ENCODE measurements at regions not wholly inside any gene's neighbourhood (a gene's known extent, or its start where the extent isn't known, plus 50 kb on each side); places are given as distances from the start of the nearest gene placed in this dataset.
A peak's percentile ranks its signal among the peaks of the same experiment; 100 is the strongest.

- no peaks in the 10 kb centered on the region for H3K9me2 ChIP-seq
- H3F3A ChIP-seq (replicated peaks; ENCODE audit: insufficient read depth) = no peaks in the 10 kb centered on the region
- TF ChIP-seq CHD2 (IDR thresholded peaks at IDR 0.05; ENCODE audit: low read length, partially characterized antibody) = no peak
- no peak overlapping the region; a peak in 1 of 4 replicates for H3K4me3 ChIP-seq (ENCODE audit: low read depth in 2 of 2, low read length in 1 of 2)
- H3K79me2 ChIP-seq (ENCODE audit: insufficient read depth) = no peaks in the 10 kb centered on the region
- H3K27ac ChIP-seq (ENCODE audit: low read depth in 2 of 2, low read length in 1 of 2) = peak overlapping the region in 1 of 2 experiments; percentile 34; a peak in 1 of 4 replicates
- no peak overlapping the region for H3K4me2 ChIP-seq
- H3K9me3 ChIP-seq = no peaks in the 10 kb centered on the region
- no peak overlapping the region for H2AFZ ChIP-seq (ENCODE audit: low read depth)
- ChIA-PET POLR2A (interaction anchor here (0.9 kb wide), 1 partner anchor 175 kb away, joined by 3 read pairs; the partner anchor contains the start of gene VEGFA), CTCF (interaction anchor here (0.8 to 8.8 kb wide), 5 partner anchors 46 to 176 kb away, joined by 3 to 71 read pairs (median 8); partner anchors contain the start of gene VEGFA)
- H3K9ac ChIP-seq = no peak overlapping the region
- DNase-seq = no peak
- no peaks in the 10 kb centered on the region for H4K20me1 ChIP-seq (ENCODE audit: insufficient read depth)
- H3K4me1 ChIP-seq (ENCODE audit: control insufficient read depth in 1 of 2, insufficient read depth in 2 of 2, low read depth in 1 of 2, low read length in 1 of 2) = peaks cover 0 to 39% of the 10 kb centered on the region in 2 experiments; a peak in 3 of 4 replicates
- WGBS (ENCODE audit: low lambda C conversion rate) = 14% methylated on average over 1 of the region's 2 CpGs
- H3K36me3 ChIP-seq (replicated peaks in 1 of 2; ENCODE audit: control insufficient read depth in 1 of 2, insufficient read depth in 2 of 2, low read length in 1 of 2) = no peaks in the 10 kb centered on the region
- H3K27me3 ChIP-seq (ENCODE audit: insufficient read depth) = no peaks in the 10 kb centered on the region
Measured at GRCh38 chr6:43944908-43945767, 175.1 kb downstream of the VEGFA start.

GRCh38 chr6:43943781-43944250, 173.8 kb downstream of the VEGFA start:
- Histone ChIP-seq H3K36me3 (replicated peaks in 1 of 2; ENCODE audit: control insufficient read depth in 1 of 2, insufficient read depth in 2 of 2, low read length in 1 of 2) (no peaks in the 10 kb centered on the region), H3F3A (replicated peaks; ENCODE audit: insufficient read depth) (no peaks in the 10 kb centered on the region), H3K27me3 (ENCODE audit: insufficient read depth) (no peaks in the 10 kb centered on the region), H2AFZ (ENCODE audit: low read depth) (no peak overlapping the region), H3K4me1 (ENCODE audit: control insufficient read depth in 1 of 2, insufficient read depth in 2 of 2, low read depth in 1 of 2, low read length in 1 of 2) (peaks cover 0 to 51% of the 10 kb centered on the region in 2 experiments; a peak in 3 of 4 replicates), H3K79me2 (ENCODE audit: insufficient read depth) (no peaks in the 10 kb centered on the region), H3K27ac (ENCODE audit: low read depth in 2 of 2, low read length in 1 of 2) (peak overlapping the region in 1 of 2 experiments; percentile 100; a peak in 2 of 4 replicates), H3K9ac (no peak overlapping the region), H3K4me2 (no peak overlapping the region), H4K20me1 (ENCODE audit: insufficient read depth) (no peaks in the 10 kb centered on the region), H3K9me3 (no peaks in the 10 kb centered on the region), H3K4me3 (ENCODE audit: low read depth in 2 of 2, low read length in 1 of 2) (no peak overlapping the region), H3K9me2 (no peaks in the 10 kb centered on the region)
- no peak for DNase-seq
- ChIA-PET POLR2A (interaction anchor here (3.3 kb wide), 1 partner anchor 108 kb away, joined by 19 read pairs; no protein-coding TSS in a partner anchor), CTCF (interaction anchor here (0.6 to 10.4 kb wide), 15 partner anchors 9 to 300 kb away, joined by 3 to 121 read pairs (median 8); partner anchors contain the start of gene VEGFA)
- no peak for TF ChIP-seq GATA2 (CRISPR knock-in tag; IDR thresholded peaks at IDR 0.05)
- no peak for TF ChIP-seq SMC3 (IDR thresholded peaks at IDR 0.05; ENCODE audit: low read depth, low read length)
- TF ChIP-seq ZBTB33 (IDR thresholded peaks at IDR 0.05; ENCODE audit: borderline replicate concordance, low read depth) = no peak
- no peak for TF ChIP-seq FOXM1 (IDR thresholded peaks at IDR 0.05; ENCODE audit: low read depth)
- TF ChIP-seq NFIC (IDR thresholded peaks at IDR 0.05; ENCODE audit: borderline replicate concordance) = no peak
- no peak for TF ChIP-seq CHD2 (IDR thresholded peaks at IDR 0.05; ENCODE audit: low read length, partially characterized antibody)
- TF ChIP-seq FOSL2 (IDR thresholded peaks at IDR 0.05; ENCODE audit: borderline replicate concordance, low read depth) = no peak
- TF ChIP-seq GABPA (IDR thresholded peaks at IDR 0.05; ENCODE audit: low read depth) = no peak
- no peak for TF ChIP-seq USF1 (IDR thresholded peaks at IDR 0.05; ENCODE audit: borderline replicate concordance, low read depth)
- 72% methylated on average over 3 of the region's 6 CpGs for WGBS (ENCODE audit: low lambda C conversion rate)

Measured in SK-N-SH (cell line).